ENCODE measurements at regions not wholly inside any gene's neighbourhood (a gene's known extent, or its start where the extent isn't known, plus 50 kb on each side); places are given as distances from the start of the nearest gene placed in this dataset.

DNA sequence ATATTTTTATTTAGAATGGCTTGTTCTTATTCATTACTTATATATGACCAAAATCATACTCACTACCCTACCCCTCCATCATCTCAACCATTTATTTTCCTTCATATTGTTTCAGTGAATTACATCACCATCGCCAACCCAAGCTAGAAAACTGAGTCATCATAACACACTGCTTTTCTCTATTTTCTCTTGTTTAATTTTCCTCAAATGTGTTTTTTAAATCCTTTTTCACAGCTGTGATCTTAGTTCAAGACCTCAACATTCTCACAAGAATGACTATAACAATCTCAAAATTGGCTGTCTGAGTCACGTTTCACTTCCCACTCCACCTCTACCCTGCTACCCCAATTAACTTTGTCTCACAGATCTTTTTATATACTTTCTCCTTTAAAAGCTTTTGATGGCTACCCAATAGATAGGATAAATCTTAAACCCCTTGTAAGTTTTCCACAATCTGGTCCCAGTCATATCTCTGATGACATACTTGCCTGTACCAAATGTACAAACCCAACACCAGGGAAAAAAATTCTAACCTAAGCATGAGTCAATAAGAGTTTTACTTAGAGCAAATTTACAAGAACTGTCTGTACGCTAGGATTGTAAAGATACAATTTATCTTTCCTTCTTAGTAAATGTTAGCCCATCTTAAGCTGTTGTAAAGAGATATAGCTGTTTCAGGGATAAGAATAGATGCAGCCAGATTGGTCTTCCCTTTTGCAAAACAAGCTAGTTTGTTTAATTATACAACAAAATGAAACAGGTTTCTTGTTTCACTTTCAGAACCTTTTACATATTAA is 635.1 kb upstream of the SLC39A10 start:
- TF ChIP-seq POLR2A (IDR thresholded peaks at IDR 0.05): no peak
- no peak for TF ChIP-seq POLR2AphosphoS5 (IDR thresholded peaks at IDR 0.05)
- TF ChIP-seq, protein P1, sequence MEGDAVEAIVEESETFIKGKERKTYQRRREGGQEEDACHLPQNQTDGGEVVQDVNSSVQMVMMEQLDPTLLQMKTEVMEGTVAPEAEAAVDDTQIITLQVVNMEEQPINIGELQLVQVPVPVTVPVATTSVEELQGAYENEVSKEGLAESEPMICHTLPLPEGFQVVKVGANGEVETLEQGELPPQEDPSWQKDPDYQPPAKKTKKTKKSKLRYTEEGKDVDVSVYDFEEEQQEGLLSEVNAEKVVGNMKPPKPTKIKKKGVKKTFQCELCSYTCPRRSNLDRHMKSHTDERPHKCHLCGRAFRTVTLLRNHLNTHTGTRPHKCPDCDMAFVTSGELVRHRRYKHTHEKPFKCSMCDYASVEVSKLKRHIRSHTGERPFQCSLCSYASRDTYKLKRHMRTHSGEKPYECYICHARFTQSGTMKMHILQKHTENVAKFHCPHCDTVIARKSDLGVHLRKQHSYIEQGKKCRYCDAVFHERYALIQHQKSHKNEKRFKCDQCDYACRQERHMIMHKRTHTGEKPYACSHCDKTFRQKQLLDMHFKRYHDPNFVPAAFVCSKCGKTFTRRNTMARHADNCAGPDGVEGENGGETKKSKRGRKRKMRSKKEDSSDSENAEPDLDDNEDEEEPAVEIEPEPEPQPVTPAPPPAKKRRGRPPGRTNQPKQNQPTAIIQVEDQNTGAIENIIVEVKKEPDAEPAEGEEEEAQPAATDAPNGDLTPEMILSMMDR (IDR thresholded peaks at IDR 0.05 in 8 of 11, conservative IDR thresholded peaks at IDR 0.05 in 3 of 11): no peak

Measured in spleen (tissue), 7 donors.